A549 (cell line): ENCODE measurements at regions not wholly inside any gene's neighbourhood (a gene's known extent, or its start where the extent isn't known, plus 50 kb on each side); places are given as distances from the start of the nearest gene placed in this dataset.

ENCODE experiments used
- BHLHE40 ChIP-seq: IDR thresholded peaks from 2 replicates; pipeline ENCODE4 v1.6.1; 2012; ENCODE audit warnings: low read depth, low read length, inconsistent platforms
- CTCF ChIP-seq: fragments of >200 bp; sonication (Bioruptor Twin); formaldehyde crosslinking; IDR thresholded peaks from 3 replicates; pipeline ENCODE4 v1.5.1; 2016
- E2F6 ChIP-seq: IDR thresholded peaks from 2 replicates; pipeline ENCODE4 v1.6.1; 2012; ENCODE audit warnings: low read depth, borderline replicate concordance
- EP300 ChIP-seq, 2 experiments: fragments of >200 bp; sonication (Bioruptor Twin); formaldehyde crosslinking; IDR thresholded peaks; 2 replicates in 1 of 2; 3 replicates in 1 of 2; pipeline ENCODE4 v1.6.1; 2016 to 2017
- ESRRA ChIP-seq: fragments of 150-350 bp; IDR thresholded peaks from 2 replicates; pipeline ENCODE4 v1.6.1; 2014; ENCODE audit warnings: mild to moderate bottlenecking, low read length, borderline replicate concordance
- FOSL2 ChIP-seq, 2 experiments: fragments of 450-650 bp in 1 of 2; fragments of >200 bp in 1 of 2; sonication (Bioruptor Twin) in 1 of 2; formaldehyde crosslinking; IDR thresholded peaks; 2 replicates each; pipeline versions ENCODE4 v1.5.0 to v1.6.1; 2016 to 2020; ENCODE audit warnings: mild to moderate bottlenecking in 1 of 2, moderate library complexity in 1 of 2
- POLR2A ChIP-seq: IDR thresholded peaks from 2 replicates; pipeline ENCODE4 v1.6.1; 2012; ENCODE audit warnings: mild to moderate bottlenecking, low read length
- RAD21 ChIP-seq, 2 experiments: fragments of >200 bp in 1 of 2; sonication (Bioruptor Twin) in 1 of 2; formaldehyde crosslinking in 1 of 2; IDR thresholded peaks in 1 of 2; conservative IDR thresholded peaks in 1 of 2; 2 replicates in 1 of 2; 3 replicates in 1 of 2; pipeline ENCODE4 v1.6.1; 2012 to 2018; ENCODE audit warnings: inconsistent platforms in 1 of 2
- REST ChIP-seq: fragments of 200-600 bp; sonication (generic); IDR thresholded peaks from 2 replicates; pipeline ENCODE4 v1.6.1; 2016; ENCODE audit warnings: antibody characterized with exemption, mild to moderate bottlenecking, moderate library complexity

- TF ChIP-seq E2F6 = no peak
- no peak for TF ChIP-seq EP300 (IDR thresholded peaks at IDR 0.05)
- no peak for TF ChIP-seq CTCF
- TF ChIP-seq BHLHE40 = no peak
- TF ChIP-seq RAD21 (conservative IDR thresholded peaks at IDR 0.05 in 1 of 2, IDR thresholded peaks at IDR 0.05 in 1 of 2) = no peak
- no peak for TF ChIP-seq REST
- TF ChIP-seq ESRRA = no peak
- TF ChIP-seq POLR2A = no peak
- TF ChIP-seq FOSL2 (IDR thresholded peaks at IDR 0.05) = no peak
- TF ChIP-seq FOSL2 (CRISPR knock-in tag; IDR thresholded peaks at IDR 0.05) = no peak
Observed at GRCh38 chr14:95445676-95446075, 70.8 kb downstream of the SYNE3 start.
